AG04450 (cell line): ENCODE measurements at regions not wholly inside any gene's neighbourhood (a gene's known extent, or its start where the extent isn't known, plus 50 kb on each side); places are given as distances from the start of the nearest gene placed in this dataset.
"Not testable (repeated sequence)": the region's sequence is repeated elsewhere in the genome, so short reads cannot be mapped to it uniquely, and the experiment has no call there.

Source experiments
- CTCF ChIA-PET: fragments of 300-600, 350-600 bp; formaldehyde crosslinking; extraction: SDS; loops from one replicate; lab custom pipeline; 2022; ENCODE audit warnings: antibody characterized with exemption, inconsistent platforms; lab: Charles Lee
- POLR2A ChIA-PET: fragments of 350-600 bp; formaldehyde crosslinking; extraction: SDS; loops from one replicate; lab custom pipeline; 2021; ENCODE audit warnings: antibody characterized with exemption, inconsistent platforms; lab: Yijun Ruan, JAX
- DNase-seq: peaks from one replicate; pipeline ENCODE4 v3.0.0-alpha.2; 2011; ENCODE audit warnings: low read depth, low spot score
- H3K27ac ChIP-seq: one replicate; pipeline ENCODE4 v1.5.1; 2012; ENCODE audit warnings: low read depth, low read length, control low read depth
- H3K27me3 ChIP-seq: one replicate; pipeline ENCODE4 v1.6.0; 2012; ENCODE audit warnings: low read length; ENCODE audit not compliant: control insufficient read depth, insufficient read depth
- H3K4me3 ChIP-seq: 2 replicates; pipeline ENCODE4 v1.5.1; 2011; ENCODE audit warnings: mild to moderate bottlenecking, low read depth, low read length, control low read depth
- H3K9me3 ChIP-seq: 2 replicates; pipeline ENCODE4 v1.5.1; 2012; ENCODE audit warnings: low read length; ENCODE audit not compliant: control insufficient read depth, insufficient read depth
- TF ChIP-seq, protein P1 (sequence below): IDR thresholded peaks from 2 replicates; pipeline ENCODE4 v1.5.1; 2011; ENCODE audit warnings: low read depth, low read length, control low read depth, inconsistent platforms

DNA sequence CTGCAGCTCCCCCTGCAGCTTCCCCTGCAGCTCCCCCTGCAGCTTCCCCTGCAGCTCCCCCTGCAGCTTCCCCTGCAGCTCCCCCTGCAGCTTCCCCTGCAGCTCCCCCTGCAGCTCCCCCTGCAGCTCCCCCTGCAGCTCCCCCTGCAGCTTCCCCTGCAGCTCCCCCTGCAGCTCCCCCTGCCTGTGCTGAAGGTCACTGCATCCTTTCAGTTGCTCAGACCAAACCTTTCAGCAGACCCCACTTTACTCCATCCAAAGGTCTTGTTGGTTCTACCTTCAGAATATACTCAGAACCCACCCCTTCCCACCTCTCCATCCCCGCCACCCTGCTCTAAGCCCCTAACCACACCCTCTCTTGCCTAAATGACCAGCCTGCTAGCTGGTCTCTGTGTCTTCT is 120.0 kb downstream of the TEX29 start:
- TF ChIP-seq, protein P1, sequence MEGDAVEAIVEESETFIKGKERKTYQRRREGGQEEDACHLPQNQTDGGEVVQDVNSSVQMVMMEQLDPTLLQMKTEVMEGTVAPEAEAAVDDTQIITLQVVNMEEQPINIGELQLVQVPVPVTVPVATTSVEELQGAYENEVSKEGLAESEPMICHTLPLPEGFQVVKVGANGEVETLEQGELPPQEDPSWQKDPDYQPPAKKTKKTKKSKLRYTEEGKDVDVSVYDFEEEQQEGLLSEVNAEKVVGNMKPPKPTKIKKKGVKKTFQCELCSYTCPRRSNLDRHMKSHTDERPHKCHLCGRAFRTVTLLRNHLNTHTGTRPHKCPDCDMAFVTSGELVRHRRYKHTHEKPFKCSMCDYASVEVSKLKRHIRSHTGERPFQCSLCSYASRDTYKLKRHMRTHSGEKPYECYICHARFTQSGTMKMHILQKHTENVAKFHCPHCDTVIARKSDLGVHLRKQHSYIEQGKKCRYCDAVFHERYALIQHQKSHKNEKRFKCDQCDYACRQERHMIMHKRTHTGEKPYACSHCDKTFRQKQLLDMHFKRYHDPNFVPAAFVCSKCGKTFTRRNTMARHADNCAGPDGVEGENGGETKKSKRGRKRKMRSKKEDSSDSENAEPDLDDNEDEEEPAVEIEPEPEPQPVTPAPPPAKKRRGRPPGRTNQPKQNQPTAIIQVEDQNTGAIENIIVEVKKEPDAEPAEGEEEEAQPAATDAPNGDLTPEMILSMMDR: peak; percentile 30
- H3K9me3 ChIP-seq, H3K4me3 ChIP-seq, H3K27me3 ChIP-seq, POLR2A ChIA-PET, H3K27ac ChIP-seq, DNase-seq: not testable (repeated sequence)
- CTCF ChIA-PET: interaction anchor here (0.6 to 1.0 kb wide), 5 partner anchors 23 to 373 kb away, joined by 3 to 5 read pairs (median 4); no protein-coding TSS in a partner anchor

DNA sequence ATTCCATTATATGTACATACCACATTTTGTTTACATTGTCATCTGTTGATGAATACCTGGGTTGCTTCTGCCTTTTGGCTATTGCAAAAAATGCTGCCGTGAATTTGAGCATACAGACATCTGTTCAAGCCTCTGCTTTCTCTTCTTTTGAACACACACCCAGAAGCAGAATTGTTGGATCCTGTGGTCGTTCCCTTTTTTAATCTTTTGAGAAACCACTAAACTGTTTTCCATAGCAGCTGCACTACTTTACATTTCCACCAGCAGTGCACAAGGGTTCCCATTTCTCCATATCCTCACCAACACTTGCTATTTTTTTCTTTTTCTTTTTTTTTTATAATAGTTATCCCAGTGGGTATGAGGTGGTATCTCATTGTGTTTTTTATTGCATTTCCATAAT is 123.5 kb downstream of the TEX29 start:
- ChIA-PET POLR2A (no interaction called here), CTCF (no interaction called here)
- Histone ChIP-seq H3K27me3 (peaks cover 2% of the 10 kb centered on the region), H3K9me3 (no peaks in the 10 kb centered on the region; the same call in none of the 2 replicates), H3K27ac (no peak overlapping the region), H3K4me3 (no peak overlapping the region)
- DNase-seq: no peak
- TF ChIP-seq, protein P1: no peak

DNA sequence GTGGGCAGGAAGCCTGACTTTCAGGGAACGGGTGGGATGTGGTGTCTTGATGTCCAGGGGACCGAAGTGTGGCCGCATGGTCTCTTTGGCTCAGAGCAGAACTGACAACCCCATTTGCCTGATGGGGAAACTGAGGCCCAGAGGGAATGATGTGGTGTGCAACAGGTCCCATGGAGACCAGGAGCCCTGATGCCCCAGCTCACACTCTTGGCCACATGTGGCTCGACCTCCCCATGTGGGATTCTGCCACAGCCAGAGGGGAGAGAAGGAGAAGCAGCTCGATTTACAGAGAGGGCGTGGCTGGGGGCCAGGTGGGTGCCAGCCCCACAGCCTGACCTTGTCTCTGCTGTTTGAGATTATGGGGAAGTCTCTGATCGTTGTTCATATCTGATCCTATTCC is 128.1 kb downstream of the TEX29 start:
- CTCF ChIA-PET: no interaction called here
- DNase-seq: no peak
- Histone ChIP-seq H3K4me3 (no peak overlapping the region), H3K27ac (no peak overlapping the region), H3K27me3 (no peaks in the 10 kb centered on the region), H3K9me3 (no peaks in the 10 kb centered on the region; the same call in none of the 2 replicates)
- TF ChIP-seq, protein P1: no peak
- POLR2A ChIA-PET: no interaction called here

DNA sequence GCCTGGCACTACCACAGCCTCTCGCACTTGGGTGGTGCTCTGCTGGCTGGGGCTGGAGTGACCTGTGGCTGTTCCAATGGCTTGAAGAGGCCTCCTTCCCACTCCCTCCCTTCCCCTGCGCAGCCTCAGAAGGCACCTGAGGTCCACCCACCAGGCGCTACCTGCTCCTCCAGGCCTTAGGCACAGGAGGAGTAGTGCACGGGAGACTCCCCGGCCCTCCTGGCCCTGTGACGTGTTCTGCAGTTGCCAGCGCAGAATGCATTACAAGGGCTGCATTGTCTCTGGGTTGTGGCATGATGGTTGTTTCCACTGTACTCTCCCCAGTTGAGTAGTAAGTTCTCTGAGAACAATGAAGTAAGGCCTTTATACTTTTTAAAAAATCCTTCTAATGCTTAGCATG is 128.6 kb downstream of the TEX29 start:
- Histone ChIP-seq H3K4me3 (no peak overlapping the region), H3K27me3 (no peaks in the 10 kb centered on the region), H3K27ac (no peak overlapping the region), H3K9me3 (no peaks in the 10 kb centered on the region; the same call in none of the 2 replicates)
- DNase-seq: no peak
- POLR2A ChIA-PET: no interaction called here
- TF ChIP-seq, protein P1: no peak
- CTCF ChIA-PET: no interaction called here

DNA sequence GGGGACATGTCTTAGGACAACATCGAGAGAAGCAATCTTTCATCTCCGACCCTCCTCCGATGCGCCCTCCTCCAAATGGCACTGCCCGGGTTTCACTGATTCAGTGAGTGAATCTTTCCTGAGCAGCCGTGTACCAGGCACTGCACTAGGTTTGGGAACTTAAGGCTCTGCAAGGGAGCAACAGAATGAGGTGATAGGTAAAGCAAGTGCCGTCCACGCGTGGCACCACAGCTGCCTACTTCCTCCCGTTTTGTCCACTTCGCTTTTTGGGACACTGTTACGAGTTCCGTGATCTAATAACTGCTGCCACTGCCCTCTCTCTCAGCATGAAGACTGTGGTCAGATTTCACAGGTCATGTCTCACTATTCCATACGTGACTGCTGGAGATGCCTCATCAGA is 131.0 kb downstream of the TEX29 start:
- Histone ChIP-seq H3K27ac (no peak overlapping the region), H3K4me3 (no peak overlapping the region), H3K9me3 (no peaks in the 10 kb centered on the region; the same call in none of the 2 replicates), H3K27me3 (no peaks in the 10 kb centered on the region)
- POLR2A ChIA-PET: no interaction called here
- DNase-seq: no peak
- CTCF ChIA-PET: no interaction called here
- TF ChIP-seq, protein P1: no peak
